KBM-7 (cell line): ENCODE measurements at regions not wholly inside any gene's neighbourhood (a gene's known extent, or its start where the extent isn't known, plus 50 kb on each side); places are given as distances from the start of the nearest gene placed in this dataset.
"Not testable (repeated sequence)": the region's sequence is repeated elsewhere in the genome, so short reads cannot be mapped to it uniquely, and the experiment has no call there.

Experiments
- DNase-seq: peaks from one replicate; pipeline ENCODE4 v3.0.0-alpha.2; 2015
- in situ Hi-C: fragments of 300-500 bp; cut with MboI; formaldehyde crosslinking; loops from 2 replicates; pipeline ENCODE4 v1.14.3; 2020; ENCODE audit warnings: low sequenced_read_pairs, low pct_unique_long_range_greater_than_20kb, mixed read lengths

DNA sequence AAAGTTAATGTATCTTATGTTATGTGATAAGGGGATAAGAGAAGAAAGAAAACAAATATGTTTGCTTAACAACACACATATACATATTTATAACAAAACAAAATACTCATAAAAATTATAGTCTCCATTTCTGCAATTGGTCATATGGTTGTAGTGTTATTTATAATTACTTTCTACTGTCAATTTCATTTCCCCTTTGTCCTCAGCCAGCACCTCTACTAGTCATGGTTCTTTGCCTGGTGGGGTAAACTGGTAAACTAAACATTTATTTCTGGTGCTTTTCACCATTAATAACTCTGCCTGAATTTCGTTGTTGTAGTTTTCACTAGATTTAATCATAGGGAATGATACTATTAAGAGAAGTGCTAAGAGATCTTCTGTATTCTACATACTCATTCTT, 88.0 kb upstream of the ALCAM start:
- in situ Hi-C loops, result no loop called here
- no peak for DNase-seq

DNA sequence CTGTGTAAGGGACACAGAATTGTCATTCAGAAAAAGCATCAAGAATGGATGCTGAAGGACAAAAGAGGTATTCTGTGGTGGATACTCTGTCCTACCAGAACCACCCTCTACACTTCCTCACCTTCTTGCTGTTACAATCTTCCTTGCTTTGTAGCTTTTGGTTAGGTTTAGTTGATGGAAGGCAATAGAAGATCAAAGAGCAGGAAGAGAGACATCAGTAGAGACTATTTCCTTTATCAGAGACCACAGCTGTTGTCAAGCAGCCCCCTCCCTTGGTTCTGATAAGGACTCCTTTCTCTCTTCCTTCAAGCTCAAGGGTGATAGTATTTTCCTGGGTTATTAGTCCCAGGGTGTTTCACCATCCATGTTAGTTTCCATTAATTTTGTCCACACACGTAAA, 84.7 kb upstream of the ALCAM start:
- in situ Hi-C loops, result no loop called here

DNA sequence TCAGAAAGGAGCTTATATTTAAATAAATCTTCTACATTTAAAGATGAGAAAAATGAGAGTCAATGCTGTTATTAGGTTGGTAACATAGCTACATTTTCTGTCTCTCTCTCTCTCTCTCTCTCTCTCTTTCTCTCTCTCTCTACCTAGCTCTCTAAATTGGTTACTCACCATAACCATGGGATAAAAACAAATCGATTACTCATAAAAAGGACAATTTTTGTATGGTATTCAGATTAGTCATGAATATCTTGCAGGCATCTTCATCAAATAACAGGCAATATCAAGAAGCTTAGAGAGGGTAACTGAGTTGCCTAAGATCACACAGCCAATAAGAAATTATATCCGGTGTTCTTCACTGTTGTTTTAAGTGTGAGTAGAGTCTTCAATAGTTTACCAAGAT, 81.8 kb upstream of the ALCAM start:
- no peak for DNase-seq
- in situ Hi-C loops, result no loop called here

More for the DNA sequence above, 84.7 kb upstream of the ALCAM start:
- no peak for DNase-seq

DNA sequence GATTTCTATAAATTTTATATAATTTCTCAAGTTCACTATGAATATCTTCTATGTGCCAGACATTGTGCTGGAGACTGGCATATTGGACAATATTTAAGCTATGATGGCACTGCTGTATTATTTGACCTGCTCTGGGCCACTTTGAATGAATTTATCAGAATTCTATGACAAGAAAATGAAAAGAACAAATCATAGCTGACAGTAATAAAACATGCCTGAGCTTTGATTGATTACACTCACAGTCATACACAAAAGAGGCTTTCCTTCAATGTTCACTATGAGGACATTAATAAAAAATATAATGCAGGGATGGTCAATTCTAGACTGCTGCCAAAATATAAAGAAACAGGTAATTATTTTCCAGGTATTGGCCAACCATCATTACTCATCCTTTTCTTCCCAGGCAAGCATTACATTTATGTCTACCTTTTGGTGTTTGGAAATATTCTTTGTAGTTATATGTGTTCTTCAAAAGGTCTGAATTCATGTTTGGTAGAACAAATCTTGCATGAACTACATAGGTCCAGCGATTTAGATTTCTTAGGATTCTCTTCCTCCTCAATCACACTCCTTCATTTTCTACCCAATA, 81.0 kb upstream of the ALCAM start:
- DNase-seq, result no peak
- in situ Hi-C loops, result no loop called here

DNA sequence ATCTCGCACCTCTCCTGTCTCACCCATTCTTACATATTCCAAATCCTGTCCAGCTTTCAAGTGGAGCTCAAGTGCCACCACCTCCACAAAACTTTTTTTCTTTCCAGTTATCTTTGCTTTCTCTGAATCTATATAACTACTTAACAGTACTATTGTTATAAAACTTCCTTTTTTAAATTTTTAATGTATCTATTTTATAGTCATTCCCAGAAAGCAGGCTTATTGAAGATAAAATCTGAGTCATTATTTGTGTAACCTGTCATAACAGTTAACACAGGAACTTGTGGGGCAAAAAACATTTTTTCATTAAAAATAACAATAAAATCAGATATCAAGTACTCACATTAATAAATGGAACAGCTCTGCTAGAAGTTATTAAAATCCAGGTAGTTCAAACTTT, 73.3 kb upstream of the ALCAM start:
- DNase-seq, result no peak
- in situ Hi-C loops, result no loop called here

DNA sequence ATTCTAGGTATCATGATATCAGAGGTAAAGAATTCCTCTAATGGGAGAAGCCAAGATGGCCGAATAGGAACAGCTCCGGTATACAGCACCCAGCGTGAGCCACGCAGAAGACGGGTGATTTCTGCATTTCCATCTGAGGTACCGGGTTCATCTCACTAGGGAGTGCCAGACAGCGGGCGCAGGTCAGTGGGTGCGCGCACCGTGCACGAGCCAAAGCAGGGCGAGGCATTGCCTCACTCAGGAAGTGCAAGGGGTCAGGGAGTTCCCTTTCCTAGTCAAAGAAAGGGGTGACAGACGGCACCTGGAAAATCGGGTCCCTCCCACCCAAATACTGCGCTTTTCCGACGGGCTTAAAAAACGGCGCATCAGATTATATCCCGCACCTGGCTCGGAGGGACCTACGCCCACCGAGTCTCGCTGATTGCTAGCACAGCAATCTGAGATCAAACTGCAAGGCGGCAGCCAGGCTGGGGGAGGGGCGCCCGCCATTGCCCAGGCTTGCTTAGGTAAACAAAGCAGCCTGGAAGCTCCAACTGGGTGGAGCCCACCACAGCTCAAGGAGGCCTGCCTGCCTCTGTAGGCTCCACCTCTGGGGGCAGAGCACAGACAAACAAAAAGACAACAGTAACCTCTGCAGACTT, 70.4 kb upstream of the ALCAM start:
- in situ Hi-C loops, DNase-seq: not testable (repeated sequence)

DNA sequence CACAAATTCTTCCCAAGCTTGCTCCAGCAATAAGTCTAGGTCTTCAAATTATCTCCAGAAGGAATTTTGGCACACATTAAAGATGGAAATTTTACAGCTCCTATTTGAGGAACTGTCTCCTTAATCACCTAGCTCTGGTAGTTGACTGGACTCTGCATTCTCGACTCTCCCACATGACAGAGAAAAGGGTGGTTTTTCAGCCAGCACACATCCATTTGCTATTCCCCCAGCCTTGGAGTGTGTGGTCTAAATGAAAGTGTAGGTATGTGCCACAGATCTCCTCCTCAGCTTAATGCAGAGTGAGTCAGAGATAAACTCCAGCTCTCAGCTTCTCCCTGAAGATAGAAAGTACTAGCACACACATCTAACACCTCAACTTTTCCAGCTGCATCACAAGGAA, 62.2 kb upstream of the ALCAM start:
- DNase-seq, result no peak
- in situ Hi-C loops, result no loop called here

DNA sequence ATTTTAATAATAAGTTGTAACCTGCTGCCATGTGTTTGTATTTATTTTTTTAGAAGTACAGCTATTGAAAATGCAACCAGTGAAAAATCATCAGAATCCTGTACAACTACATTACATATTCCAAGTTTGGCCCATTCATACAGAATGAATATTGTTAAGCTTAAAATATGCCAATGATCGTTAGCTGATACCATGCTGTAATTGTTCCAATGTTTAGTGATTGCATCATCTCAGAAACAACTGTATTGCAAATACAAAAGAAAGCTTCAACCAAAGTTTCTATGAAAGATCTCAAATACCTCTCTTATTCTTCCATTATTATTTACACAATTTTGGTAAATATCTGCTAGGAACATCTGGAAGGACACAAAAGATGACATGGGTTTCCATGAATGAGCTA, 51.6 kb upstream of the ALCAM start:
- in situ Hi-C loops, result no loop called here

DNA sequence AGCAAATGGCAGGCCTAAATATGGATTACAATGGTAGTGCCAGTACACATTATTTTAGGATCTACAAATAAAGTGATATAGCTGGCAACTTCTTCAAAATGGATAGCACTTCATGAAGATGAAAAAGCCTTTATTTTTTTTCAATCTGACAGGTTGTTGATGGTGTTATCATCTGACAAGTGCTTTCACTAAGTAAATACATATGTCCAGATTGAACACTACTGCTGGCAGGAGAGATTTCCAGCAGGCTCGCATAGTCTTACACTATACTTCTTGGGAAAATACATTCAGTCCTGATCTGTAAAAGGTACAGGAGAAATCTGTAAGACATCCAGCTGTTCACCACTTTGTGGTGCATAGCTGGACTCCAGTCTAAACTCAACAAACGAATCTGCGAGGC, 50.9 kb upstream of the ALCAM start:
- in situ Hi-C loops, result no loop called here
- DNase-seq, result no peak

More for the DNA sequence above, 51.6 kb upstream of the ALCAM start:
- DNase-seq, result no peak

DNA sequence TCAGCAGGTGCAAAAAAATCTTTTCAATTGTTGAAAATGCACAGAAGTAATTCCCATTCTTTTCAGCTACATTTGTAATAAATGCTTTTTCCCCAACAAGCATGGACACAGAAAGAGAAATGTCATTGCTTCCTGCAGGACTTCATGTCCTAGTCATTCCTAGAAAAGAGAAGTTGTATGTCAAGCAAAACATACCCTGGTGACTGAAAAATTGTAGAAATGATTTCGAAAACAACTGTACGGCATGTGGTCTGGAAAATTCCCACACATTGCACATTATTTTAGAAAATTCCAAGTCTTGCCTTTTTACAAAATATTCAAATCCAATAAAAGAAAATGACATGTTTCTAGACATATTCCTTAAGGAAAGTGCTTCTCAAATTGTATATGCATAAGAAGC, 50.4 kb upstream of the ALCAM start:
- no peak for DNase-seq
- in situ Hi-C loops, result no loop called here
